HG03469 (cell line): ENCODE measurements at regions not wholly inside any gene's neighbourhood (a gene's known extent, or its start where the extent isn't known, plus 50 kb on each side); places are given as distances from the start of the nearest gene placed in this dataset.

Experiments used
- ATAC-seq: cut with Tn5 transposase; IDR thresholded peaks from one replicate; pipeline ENCODE4 v1.9.1; 2021; ENCODE audit warnings: mild to moderate bottlenecking, moderate library complexity, moderate number of reproducible peaks; ENCODE audit not compliant: unreplicated experiment

DNA sequence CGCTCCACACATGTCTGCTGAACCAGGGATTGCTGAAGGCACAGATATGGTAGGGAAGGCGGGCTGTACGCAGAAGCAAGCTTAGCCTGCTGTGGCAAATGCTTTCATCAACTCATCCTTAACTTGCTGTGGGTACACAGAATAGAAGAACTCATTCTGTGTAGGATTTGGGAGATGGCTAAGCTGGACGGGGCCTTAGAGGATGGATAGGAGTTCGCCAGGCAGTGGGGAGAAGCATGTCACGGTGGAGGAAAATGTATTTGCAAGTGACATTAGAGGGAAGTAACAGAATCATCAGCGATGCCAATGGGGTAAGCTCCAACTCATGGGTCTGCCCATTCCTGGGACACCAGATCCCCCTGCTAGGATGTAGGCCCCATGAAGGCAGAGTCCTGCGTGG is 96.7 kb upstream of the SMIM21 start:
- no peak for ATAC-seq

DNA sequence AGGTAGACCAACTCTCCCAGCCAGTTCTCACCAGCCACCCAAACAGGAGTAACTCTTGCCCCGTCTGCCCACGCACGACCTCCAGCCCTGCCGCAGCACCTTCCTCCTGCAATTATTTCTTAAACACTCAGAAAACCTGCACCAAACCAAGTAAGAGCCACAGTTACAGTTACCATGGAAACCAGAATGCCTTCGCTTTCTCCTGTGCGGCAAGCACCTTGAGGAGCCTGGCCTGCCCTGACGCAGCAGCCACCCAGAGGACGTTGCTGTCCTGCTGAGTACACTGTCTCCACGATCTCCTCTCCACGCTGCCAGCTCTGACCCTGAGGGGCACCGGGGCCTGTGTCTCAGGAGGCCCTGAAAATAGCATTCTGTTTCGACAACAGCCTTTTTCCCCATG is 94.3 kb upstream of the SMIM21 start:
- ATAC-seq, result no peak

- no peak for ATAC-seq
These were observed 90.5 kb upstream of the SMIM21 start for GRCh38 chr18:75518007-75518406.

DNA sequence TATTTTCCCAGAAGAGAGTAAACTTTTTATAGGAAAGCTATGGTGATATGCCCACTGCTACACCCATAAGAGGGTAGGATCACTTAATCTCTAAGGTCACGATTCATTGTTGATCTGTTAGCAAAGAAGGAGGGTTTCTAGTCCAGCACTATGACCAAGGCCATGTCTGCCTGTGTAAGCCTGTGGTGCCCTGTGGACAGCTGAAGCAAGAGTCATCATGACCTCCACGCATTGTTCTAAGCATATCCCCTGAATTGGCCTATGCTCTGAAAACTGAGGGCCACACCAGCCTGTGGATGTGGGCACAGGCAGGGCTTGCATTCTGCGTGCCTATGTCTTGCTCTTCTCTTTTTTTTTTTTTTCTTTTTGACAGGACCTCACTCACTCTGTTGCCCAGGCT is 89.8 kb upstream of the SMIM21 start:
- no peak for ATAC-seq

DNA sequence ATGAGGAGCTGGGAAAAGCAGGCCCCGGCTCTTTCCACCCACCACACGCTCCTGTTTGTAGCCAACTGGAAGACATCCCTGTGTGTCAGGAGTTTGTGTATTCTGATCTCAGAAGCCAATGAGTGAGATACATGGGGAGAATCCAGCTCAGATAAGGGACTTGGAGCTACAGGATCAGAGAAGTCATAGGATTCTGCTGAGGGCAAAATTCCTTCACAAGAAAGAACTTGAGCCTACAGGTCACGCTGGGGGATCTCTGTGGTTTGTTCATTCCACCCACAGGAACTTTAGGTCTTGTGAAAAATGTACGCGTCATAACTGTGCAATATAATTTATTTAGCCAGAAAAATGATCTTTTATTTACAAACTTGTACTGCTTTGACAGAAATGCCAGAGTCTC is 80.1 kb upstream of the SMIM21 start:
- no peak for ATAC-seq

- ATAC-seq, result no peak
These were observed 79.4 kb upstream of the SMIM21 start for GRCh38 chr18:75506913-75507312.

GRCh38 chr18:75504469-75504868 is 77.0 kb upstream of the SMIM21 start:
- no peak for ATAC-seq

DNA sequence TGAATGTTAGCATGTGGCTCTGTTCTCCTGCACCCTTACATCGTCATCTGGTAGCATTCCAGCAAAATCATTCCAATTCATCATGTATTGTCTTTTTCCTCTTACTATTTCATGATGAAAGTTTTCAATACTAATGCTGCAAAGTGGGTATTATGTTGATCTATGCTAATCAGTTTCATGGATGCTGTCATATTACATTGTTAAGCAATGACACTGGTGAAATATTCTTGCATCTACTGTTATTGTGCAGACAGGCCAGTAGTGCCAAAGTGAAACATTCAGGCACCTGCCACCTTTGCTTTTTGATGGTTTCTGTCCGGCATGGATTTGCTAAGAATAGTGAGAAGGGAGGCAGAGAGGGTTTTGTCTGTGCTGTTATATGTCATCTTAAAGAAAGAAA is 76.1 kb upstream of the SMIM21 start:
- no peak for ATAC-seq

DNA sequence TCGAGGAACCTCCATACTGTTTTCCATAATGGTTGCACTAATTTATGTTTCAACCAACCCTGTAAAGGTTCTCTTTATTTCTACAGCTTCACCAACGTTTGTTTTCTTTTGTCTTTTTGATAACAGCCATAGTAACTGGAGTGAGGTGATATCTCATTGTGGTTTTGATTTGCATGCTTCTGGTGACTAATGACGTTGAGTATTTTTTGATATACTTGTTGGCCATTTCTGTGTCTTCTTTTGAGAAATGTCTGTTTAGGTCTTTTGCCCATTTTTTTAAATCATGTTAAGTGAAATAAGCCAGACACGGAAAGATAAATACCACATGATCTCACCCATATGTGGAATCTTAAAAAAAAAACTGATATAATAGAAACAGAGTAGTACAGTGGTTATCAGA is 74.8 kb upstream of the SMIM21 start:
- no peak for ATAC-seq

- no peak for ATAC-seq
These were observed 73.0 kb upstream of the SMIM21 start for GRCh38 chr18:75500545-75500944.

- ATAC-seq, result no peak
These were observed 70.2 kb upstream of the SMIM21 start for GRCh38 chr18:75497576-75498235.

DNA sequence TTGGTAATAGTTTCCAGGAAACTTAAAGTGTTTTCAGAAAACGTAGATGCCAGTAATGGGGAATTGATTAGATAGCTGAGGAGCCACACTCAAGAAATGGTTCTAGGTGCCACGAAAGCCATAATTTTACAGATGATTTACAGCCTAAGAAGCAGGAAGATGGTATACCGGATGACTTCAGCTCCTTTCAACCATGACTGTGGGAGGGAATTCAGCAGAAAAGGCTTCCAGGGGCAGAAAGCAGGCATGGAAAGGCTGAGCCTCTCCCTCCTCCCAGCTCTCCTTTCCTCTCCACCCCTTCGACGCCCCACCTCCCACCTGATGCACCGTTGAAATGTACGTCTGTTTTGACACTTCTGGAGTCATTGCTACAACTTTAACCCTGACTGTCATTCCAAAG is 68.6 kb upstream of the SMIM21 start:
- ATAC-seq, result no peak

- ATAC-seq, result no peak
These were observed 65.3 kb upstream of the SMIM21 start for GRCh38 chr18:75492852-75493251.

- no peak for ATAC-seq
These were observed 63.9 kb upstream of the SMIM21 start for GRCh38 chr18:75491361-75491760.

DNA sequence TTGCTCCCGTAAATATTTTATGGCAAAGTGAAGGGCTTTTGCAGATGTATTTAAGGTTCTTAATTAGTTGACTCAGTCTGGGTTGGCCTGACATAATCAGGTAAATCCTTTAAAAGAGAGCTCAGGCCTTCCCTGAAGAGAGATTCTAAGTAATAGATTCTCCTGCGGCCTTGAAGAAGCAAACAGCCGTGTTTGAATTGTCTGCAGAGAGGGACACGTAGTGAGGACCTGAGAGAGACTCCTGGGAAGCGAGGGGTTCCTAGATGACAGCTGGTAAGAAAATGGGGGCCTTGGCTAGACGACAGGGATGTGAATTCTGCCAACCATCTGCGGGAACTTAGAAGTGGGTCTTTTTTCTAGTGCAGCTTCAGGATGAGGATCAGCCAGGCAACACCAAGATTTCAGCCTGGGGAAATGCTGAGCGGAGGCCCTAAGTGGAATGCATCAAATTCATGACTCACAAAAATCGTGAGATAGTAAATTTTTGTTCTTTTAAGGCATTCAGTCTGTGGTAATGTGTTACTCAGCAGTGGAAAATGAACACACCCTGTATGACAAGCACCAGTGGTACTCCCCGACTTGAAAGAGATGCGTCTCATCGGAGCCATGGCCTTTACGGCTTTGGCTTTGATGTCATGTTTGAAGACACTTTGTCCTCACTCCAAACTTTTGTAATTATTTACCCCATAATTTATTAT is 62.1 kb upstream of the SMIM21 start:
- ATAC-seq, result no peak

- no peak for ATAC-seq
These were observed 56.2 kb upstream of the SMIM21 start for GRCh38 chr18:75483662-75484061.

DNA sequence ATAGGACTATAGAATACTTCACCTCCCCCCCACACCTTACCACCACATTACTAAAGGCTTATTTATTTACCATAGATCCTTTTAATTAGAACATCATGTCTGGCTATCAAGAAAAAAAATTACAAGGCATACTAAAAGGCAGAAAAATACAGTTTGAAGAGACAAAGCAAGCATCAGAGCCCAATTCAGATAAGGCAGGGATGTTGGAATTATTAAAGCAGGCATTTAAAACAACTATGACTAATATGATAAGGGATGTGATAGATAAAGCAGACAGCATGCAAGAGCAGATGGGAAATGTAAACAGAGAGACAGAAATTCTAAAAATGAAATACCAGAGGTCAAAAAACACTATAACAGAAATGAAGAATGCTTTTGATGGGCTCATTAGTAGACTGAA is 55.4 kb upstream of the SMIM21 start:
- no peak for ATAC-seq

DNA sequence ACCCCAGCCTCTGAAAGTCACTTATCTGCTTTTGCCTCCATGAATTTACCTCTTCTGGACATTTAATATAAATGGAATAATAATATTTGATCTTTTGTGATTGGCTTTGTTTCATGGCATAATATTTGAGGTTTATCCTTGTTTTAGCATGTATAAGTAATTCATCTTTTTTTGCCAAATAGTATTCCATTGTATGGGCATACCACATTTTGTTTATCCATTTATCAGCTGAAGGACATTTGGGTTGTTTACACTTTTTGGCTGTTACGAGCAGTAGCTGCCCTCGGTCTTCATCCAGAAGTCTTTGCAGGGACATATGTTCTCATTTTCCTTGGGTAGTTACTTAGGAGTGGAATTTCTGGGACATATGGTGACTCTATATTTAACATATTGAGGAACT is 53.0 kb upstream of the SMIM21 start:
- ATAC-seq, result no peak

DNA sequence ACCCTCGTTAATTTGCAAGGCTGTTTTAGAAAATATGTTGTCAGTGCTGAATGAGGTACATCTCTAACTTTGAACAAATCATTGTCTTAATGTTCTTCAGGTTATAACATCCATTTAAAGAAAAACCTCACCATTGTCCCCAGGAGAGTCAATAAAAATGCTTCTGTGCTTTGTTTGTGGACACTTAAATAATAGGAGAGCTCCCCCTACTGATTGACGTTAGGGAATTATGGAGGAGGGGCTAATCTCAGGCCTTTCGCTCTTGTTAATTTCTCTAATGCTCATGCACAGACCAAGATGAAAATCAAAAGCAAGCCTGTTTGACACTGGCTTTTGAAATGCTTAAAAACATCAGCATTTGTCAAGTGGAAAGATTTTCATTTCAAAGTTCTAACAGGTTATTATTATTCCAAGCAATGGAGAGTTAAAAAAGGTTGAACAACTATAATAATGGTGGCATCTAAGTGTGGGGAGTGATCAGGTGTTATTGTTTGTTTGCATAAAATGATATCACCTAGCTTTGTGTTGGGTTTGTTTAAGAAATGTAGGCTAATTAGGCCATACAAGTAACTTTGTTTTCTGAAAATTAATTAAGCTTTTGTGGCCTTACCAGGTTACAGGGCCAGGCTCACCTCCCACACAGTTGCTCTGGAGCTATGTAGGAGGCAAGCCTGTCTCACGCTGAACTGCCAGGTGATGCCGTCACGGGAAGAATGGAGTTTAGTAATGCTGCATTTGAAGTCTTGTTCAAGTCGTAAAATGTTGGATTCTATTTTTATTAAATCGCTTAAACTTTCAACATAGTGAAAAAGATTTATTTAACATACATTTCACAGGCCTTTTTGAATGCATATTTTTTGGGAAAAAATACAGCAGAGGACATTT is 51.7 kb upstream of the SMIM21 start:
- ATAC-seq, result peak; percentile 77

DNA sequence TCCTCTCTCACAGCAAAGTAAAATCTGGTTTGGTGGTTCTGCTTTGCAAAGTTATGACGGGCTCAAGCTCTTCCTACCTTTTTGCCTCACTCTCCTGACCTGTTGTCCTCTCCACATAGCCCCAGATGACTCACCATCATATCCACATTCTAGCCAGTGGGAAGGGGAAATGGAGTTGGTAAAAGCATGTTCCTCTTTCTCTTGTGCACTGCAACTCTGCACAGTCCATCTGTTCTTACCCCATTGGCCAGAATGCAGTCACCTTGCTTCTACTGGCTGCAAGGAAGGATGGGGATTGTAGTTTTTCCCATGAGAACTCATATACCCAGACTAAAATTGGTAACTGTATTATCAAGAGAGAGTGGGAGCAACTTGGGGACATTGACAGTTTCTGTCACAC is 50.4 kb upstream of the SMIM21 start:
- ATAC-seq, result no peak
